B cell (primary cell): ENCODE measurements at regions not wholly inside any gene's neighbourhood (a gene's known extent, or its start where the extent isn't known, plus 50 kb on each side); places are given as distances from the start of the nearest gene placed in this dataset.

Experiments used
- ATAC-seq: fragments of 200-7000 bp; cut with Tn5 transposase; one replicate; pipeline ENCODE4 v1.10.0; 2021; ENCODE audit warnings: low read depth, mild to moderate bottlenecking, moderate number of reproducible peaks, moderate library complexity
- CTCF ChIA-PET: fragments of 350-600 bp; sonication (Branson Sonifier 250); formaldehyde crosslinking; loops from one replicate; lab custom pipeline; 2021; ENCODE audit warnings: antibody characterized with exemption, inconsistent platforms; lab: Charles Lee
- POLR2A ChIA-PET: fragments of 350-600 bp; sonication (Branson Sonifier 250); formaldehyde crosslinking; loops from one replicate; lab custom pipeline; 2021; ENCODE audit warnings: antibody characterized with exemption; lab: Charles Lee
- DNase-seq: peaks from one replicate; pipeline ENCODE4 v3.0.0; 2013
- H2AFZ ChIP-seq: 2 replicates; pipeline ENCODE4 v1.6.1; 2012; ENCODE audit warnings: mild to moderate bottlenecking, low read depth, low read length; ENCODE audit not compliant: insufficient read depth, poor library complexity, severe bottlenecking
- H3K27ac ChIP-seq, 2 donors: 1 replicate in 1 of 2; 2 replicates in 1 of 2; pipeline ENCODE4 v1.5.1; 2012 to 2013; ENCODE audit warnings: low read length in 2 of 2, mild to moderate bottlenecking in 2 of 2, moderate library complexity in 1 of 2
- H3K27me3 ChIP-seq, 4 experiments: fragments of 200-600 bp in 1 of 4; sonication (generic) in 1 of 4; replicated peaks in 1 of 4; 1 replicate in 2 of 4; 2 replicates in 2 of 4; pipeline versions ENCODE4 v1.6.1 to v1.7.0; 2013 to 2016; ENCODE audit warnings: low read length in 3 of 4, mild to moderate bottlenecking in 2 of 4, mixed read lengths in 1 of 4, moderate library complexity in 1 of 4; ENCODE audit not compliant: insufficient read depth in 4 of 4, control insufficient read depth in 3 of 4; ENCODE audit errors: control extremely low read depth in 1 of 4
- H3K36me3 ChIP-seq, 2 experiments: replicated peaks in 1 of 2; 1 replicate in 1 of 2; 2 replicates in 1 of 2; pipeline versions ENCODE4 v1.6.1 to v1.7.1; 2013; ENCODE audit warnings: low read length in 1 of 2; ENCODE audit not compliant: insufficient read depth in 2 of 2, control insufficient read depth in 1 of 2; ENCODE audit errors: control extremely low read depth in 1 of 2, extremely low read depth in 1 of 2
- H3K4me1 ChIP-seq, 2 donors: fragments of 200-600 bp in 1 of 2; sonication (generic) in 1 of 2; 1 replicate in 1 of 2; 2 replicates in 1 of 2; pipeline versions ENCODE4 v1.5.1 to v1.6.1; 2013 to 2017; ENCODE audit warnings: low read length in 2 of 2; ENCODE audit not compliant: control insufficient read depth in 2 of 2, insufficient read depth in 2 of 2
- H3K4me2 ChIP-seq: replicated peaks from 2 replicates; pipeline ENCODE3; 2012; ENCODE audit warnings: mild to moderate bottlenecking, low read depth, low read length; ENCODE audit not compliant: poor library complexity, severe bottlenecking
- H3K4me3 ChIP-seq, 5 experiments: fragments of 200-600 bp in 1 of 5; sonication (generic) in 1 of 5; 1 replicate in 3 of 5; 2 replicates in 2 of 5; pipeline versions ENCODE4 v1.5.1 to v1.7.0; 2011 to 2016; ENCODE audit warnings: low read length in 4 of 5, mild to moderate bottlenecking in 4 of 5, low read depth in 2 of 5, control low read depth in 1 of 5, moderate library complexity in 1 of 5; ENCODE audit not compliant: insufficient read depth in 1 of 5; ENCODE audit errors: control extremely low read depth in 1 of 5, extremely low read depth in 1 of 5
- H3K79me2 ChIP-seq: fragments of 200-600 bp; sonication (generic); one replicate; pipeline ENCODE4 v1.6.0; 2016; ENCODE audit warnings: low read length; ENCODE audit not compliant: control insufficient read depth, insufficient read depth
- H3K9ac ChIP-seq: fragments of 200-600 bp; sonication (generic); 2 replicates; pipeline ENCODE4 v1.6.1; 2017; ENCODE audit warnings: mild to moderate bottlenecking, low read length, moderate library complexity
- H3K9me3 ChIP-seq, 3 donors: one replicate each; pipeline versions ENCODE4 v1.6.1 to v1.7.1; 2013; ENCODE audit warnings: low read length in 2 of 3; ENCODE audit not compliant: control insufficient read depth in 2 of 3, insufficient read depth in 1 of 3; ENCODE audit errors: control extremely low read depth in 1 of 3
- H4K20me1 ChIP-seq: 2 replicates; pipeline ENCODE4 v1.6.0; 2012; ENCODE audit warnings: mild to moderate bottlenecking, low read length; ENCODE audit not compliant: insufficient read depth, control insufficient read depth, poor library complexity, severe bottlenecking
- H3K27ac Mint-ChIP-seq: one replicate; pipeline ENCODE4 v1.8.0; 2021; ENCODE audit warnings: mixed read lengths
- H3K27me3 Mint-ChIP-seq: one replicate; pipeline ENCODE4 v1.8.0; 2021; ENCODE audit warnings: mixed read lengths
- H3K4me1 Mint-ChIP-seq: one replicate; pipeline ENCODE4 v1.8.0; 2021; ENCODE audit warnings: mixed read lengths
- H3K4me3 Mint-ChIP-seq: one replicate; pipeline ENCODE4 v1.8.0; 2021; ENCODE audit warnings: mixed read lengths
- H3K9me3 Mint-ChIP-seq: one replicate; pipeline ENCODE4 v1.8.0; 2022; ENCODE audit warnings: mixed read lengths; ENCODE audit not compliant: insufficient read depth
- CTCF ChIP-seq: fragments of 200-600 bp; IDR thresholded peaks from one replicate; pipeline ENCODE4 v1.8.0; 2022; ENCODE audit warnings: antibody characterized with exemption, mild to moderate bottlenecking
- EZH2 ChIP-seq: IDR thresholded peaks from 2 replicates; pipeline ENCODE4 v1.6.1; 2012; ENCODE audit warnings: borderline replicate concordance, low read depth, mild to moderate bottlenecking, moderate library complexity, low read length; ENCODE audit not compliant: insufficient read depth, poor library complexity, severe bottlenecking
- WGBS: methylation state at CpG from one replicate; pipeline ENCODE4 v1.1.5; 2013; ENCODE audit warnings: missing lambda C conversion rate; ENCODE audit not compliant: insufficient coverage; 5-methylcytosine and 5-hydroxymethylcytosine counted together
- intact Hi-C: fragments of 100-400 bp; cut with micrococcal nuclease; formaldehyde crosslinking; loops from one replicate; pipeline ENCODE4 v1.10.0; 2022

- Histone ChIP-seq H3K79me2 (no peaks in the 10 kb centered on the region), H3K4me2 (no peak overlapping the region), H3K9ac (no peak overlapping the region), H3K36me3 (no peaks in the 10 kb centered on the region), H3K27me3 (no peaks in the 10 kb centered on the region), H3K9me3 (no peaks in the 10 kb centered on the region), H4K20me1 (no peaks in the 10 kb centered on the region), H2AFZ (no peak overlapping the region), H3K4me3 (no peak overlapping the region), H3K4me1 (peaks cover 5 to 6% of the 10 kb centered on the region in 2 donors), H3K27ac (no peak overlapping the region)
- intact Hi-C loops = loop anchor here (10.0 kb wide), 1 partner anchor 185 kb away; no protein-coding TSS in a partner anchor
- Mint-ChIP-seq H3K27me3 (no peaks in the 10 kb centered on the region), H3K4me1 (peaks cover 7% of the 10 kb centered on the region), H3K9me3 (no peaks in the 10 kb centered on the region), H3K27ac (no peak overlapping the region), H3K4me3 (no peak overlapping the region)
- DNase-seq (no peak), ATAC-seq (no peak)
- TF ChIP-seq CTCF (no peak), EZH2 (no peak)
- POLR2A ChIA-PET = no interaction called here
- CTCF ChIA-PET = interaction anchor here (0.6 kb wide), 1 partner anchor 370 kb away, joined by 4 read pairs; no protein-coding TSS in a partner anchor
Observed at GRCh38 chr6:47419621-47420020, 58.0 kb upstream of the CD2AP start.

GRCh38 chr6:47420394-47421371 lies 56.9 kb upstream of the CD2AP start:
- Histone ChIP-seq H3K9me3 (no peaks in the 10 kb centered on the region), H3K79me2 (no peaks in the 10 kb centered on the region), H3K27me3 (no peaks in the 10 kb centered on the region), H3K4me2 (no peak overlapping the region), H2AFZ (no peak overlapping the region), H3K36me3 (no peaks in the 10 kb centered on the region), H3K4me3 (no peak overlapping the region), H3K4me1 (no peaks in the 10 kb centered on the region), H4K20me1 (no peaks in the 10 kb centered on the region), H3K27ac (no peak overlapping the region), H3K9ac (no peak overlapping the region)
- H3K27ac Mint-ChIP-seq = no peak overlapping the region
- CTCF ChIA-PET = interaction anchor here (0.6 kb wide), 2 partner anchors 40 to 369 kb away, joined by 4 read pairs; no protein-coding TSS in a partner anchor
- H3K4me1 Mint-ChIP-seq = no peaks in the 10 kb centered on the region
- intact Hi-C loops = no loop called here
- no peaks in the 10 kb centered on the region for H3K27me3 Mint-ChIP-seq
- DNase-seq = no peak
- ATAC-seq = no peak
- no peaks in the 10 kb centered on the region for H3K9me3 Mint-ChIP-seq
- TF ChIP-seq EZH2 = no peak
- no peak for TF ChIP-seq CTCF
- POLR2A ChIA-PET = no interaction called here
- H3K4me3 Mint-ChIP-seq = no peak overlapping the region
- 40% methylated on average over 2 of the region's 5 CpGs for WGBS
